HG03521 (cell line): ENCODE measurements at regions not wholly inside any gene's neighbourhood (a gene's known extent, or its start where the extent isn't known, plus 50 kb on each side); places are given as distances from the start of the nearest gene placed in this dataset.
"Not testable (repeated sequence)": the region's sequence is repeated elsewhere in the genome, so short reads cannot be mapped to it uniquely, and the experiment has no call there.

Experiments used
- ATAC-seq: cut with Tn5 transposase; IDR thresholded peaks from one replicate; pipeline ENCODE4 v1.9.1; 2021; ENCODE audit warnings: mild to moderate bottlenecking, moderate library complexity; ENCODE audit not compliant: unreplicated experiment

DNA sequence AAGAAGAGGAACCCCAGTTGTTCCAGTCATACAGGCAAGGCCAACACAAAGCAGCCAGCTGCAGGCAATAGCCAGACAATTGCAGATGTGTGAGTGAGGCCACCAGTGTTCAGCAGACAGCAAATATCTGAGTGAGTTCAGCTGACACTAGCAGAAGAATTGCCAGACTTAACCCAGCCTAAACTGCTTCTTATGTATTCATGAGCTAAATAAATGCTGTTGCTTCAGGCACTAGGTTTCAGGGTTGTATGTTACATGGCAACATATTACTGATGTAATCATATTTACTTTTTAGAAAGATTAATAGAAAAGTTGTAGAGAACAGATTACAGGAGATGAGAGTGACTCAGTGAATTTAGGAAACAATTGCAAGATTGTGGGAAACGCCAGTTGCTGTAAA, 129.8 kb upstream of the CHODL start:
- no peak for ATAC-seq

DNA sequence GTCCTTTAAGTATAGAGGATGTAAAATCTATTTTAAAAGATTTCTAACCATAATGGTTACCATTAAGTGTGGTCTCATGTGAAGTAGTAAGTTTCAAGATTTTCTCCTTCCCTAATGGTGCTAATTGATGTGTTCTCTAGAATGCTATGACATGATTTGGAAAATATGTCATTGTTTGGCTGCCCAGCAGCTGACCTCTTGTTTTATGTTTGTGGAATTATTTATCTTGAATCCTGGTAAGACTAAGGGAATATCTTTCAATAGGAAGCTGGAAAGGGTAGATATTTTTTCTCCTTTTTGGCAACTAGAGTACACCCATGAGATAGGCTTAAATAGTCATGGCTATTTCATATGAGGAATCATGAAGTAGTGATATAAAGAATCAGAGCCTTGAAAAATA, 139.8 kb upstream of the CHODL start:
- no peak for ATAC-seq

DNA sequence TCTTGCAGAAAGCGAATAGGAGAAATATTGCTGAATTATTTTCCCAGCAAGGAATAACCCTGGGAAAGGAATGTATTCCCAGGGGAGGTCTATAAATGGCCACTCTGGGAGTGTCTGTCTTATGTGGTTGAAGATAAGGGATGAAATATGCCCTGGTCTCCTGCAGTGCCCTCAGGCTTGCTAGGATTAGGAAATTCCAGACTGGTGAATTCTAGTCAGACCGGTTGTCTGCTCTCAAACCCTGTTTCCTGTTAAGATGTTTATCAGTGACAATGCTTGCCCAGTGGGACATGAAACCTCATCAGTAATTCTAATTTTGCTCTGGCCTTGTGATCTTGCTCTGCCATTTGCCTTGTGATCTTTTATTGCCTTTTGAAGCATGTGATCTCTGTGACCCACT, 148.2 kb upstream of the CHODL start:
- not testable (repeated sequence) for ATAC-seq

DNA sequence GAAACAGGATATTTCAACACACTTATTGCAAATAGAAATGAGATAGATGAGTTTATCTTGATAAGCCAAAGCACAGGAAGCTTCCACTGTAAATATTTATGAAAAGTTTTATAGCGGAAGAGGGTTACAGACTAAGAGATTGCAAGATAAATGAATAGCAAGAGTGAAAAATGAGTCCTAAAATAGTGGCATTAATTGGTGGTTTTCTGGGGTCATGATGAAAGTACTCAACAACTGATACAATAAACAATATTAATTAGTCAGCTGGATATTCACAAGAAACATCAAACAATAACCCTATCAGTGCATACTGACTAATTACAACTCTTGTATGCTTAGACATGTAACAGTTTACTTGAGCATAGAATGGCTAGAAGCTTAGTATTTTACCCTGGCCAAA, 154.8 kb upstream of the CHODL start:
- no peak for ATAC-seq

DNA sequence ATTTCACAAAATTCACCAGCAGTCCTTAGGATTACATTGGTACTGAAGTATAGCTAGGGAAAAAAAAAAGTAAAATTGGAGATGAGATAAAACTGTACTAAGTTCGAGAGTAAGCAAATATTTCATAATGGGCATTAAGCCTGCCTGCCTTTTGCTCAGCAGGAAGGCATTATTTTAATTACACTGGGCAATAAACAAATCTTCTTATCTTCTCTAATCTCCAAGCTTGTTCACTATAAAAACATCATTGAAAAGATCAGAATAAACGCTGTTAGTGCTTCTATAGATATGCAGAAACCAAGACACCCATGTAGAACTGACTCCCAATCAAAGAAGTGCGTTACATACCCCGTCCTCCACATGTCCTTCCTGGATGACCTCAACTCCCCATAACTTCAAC, 174.2 kb upstream of the CHODL start:
- ATAC-seq: no peak

DNA sequence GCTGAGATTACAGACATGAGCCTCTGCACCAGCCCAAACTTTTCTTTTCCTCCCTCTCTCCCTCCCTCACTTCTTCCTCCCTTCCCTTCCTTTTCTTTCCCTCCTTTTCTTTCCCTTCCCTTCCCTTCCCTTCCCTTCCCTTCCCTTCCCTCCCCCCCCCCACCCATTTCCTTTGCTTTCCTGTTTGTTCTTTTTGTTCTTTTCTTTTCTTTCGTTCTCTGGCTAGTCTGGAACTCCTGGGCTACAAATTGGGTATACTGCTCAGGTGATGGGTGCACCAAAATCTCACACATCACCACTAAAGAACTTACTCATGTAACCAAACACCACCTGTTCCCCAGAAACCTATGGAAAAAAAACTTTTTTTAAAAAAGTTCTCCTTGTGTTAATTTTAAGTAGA, 174.8 kb upstream of the CHODL start:
- ATAC-seq: no peak

DNA sequence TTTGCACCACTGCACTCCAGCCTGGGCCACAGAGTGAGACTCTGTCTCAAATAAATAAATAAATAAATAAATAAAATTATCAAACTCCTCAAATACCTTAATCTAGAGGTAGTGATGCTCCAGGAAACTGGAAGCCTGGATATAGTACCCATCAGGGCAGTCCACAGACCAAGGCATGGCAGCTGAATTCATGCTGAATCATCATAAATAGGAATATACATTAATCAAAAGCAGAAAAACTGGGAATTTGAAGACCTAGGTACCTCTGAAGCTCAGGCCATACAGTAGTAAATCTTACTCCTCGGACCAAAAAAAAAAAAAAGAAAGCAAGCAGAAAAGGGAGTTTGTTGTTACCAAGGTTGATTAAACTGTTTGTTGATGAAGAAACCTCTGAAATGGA, 184.2 kb upstream of the CHODL start:
- no peak for ATAC-seq

DNA sequence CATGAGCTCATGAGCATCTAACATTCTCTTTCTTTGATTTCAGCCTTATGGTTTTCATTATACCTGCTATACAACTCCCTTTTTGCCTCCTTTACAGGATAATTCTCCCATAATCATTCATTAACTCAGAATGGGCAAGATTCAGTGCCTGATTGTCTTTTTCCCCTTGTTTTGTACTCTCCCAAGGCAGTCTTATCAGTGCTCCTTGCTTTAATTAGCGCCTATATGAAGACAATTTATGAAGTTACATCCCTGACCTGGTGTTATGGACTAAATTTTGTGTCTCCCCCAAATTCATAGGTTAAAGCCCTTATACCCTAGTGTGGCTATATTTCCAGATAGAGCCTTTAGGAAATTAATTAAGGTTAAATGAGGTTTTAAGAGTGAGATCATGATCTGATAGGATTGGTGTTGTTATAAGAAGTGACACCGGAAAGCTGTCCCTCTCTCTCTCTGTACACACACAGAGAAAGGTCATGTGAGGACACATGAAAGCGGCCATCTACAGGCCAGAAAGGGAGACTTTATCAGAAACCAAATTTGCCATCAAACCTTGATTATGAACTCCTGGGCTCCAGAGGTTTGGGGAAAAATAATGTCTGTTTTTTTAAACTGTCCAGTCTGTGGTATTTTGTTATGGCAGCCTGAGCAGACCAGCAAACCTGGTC, 185.8 kb upstream of the CHODL start:
- no peak for ATAC-seq

DNA sequence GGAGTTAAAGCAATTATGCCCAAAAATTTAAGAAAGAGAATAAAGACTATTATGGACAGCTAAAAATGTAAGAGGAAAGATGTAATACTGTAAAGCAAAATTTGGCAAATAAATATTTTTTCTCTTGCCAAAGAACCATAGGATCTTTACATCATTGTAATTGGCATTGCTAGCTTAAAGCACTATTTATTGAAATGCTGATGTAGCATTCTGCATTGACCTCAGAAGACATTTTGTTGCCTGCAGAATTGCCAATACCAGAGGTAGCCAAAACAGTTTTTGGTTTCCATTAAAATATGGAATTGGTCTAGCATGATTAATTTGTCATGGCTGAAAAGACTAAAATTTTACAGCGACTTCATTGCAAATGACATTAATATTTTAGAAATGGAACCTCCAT, 191.5 kb upstream of the CHODL start:
- ATAC-seq: no peak

DNA sequence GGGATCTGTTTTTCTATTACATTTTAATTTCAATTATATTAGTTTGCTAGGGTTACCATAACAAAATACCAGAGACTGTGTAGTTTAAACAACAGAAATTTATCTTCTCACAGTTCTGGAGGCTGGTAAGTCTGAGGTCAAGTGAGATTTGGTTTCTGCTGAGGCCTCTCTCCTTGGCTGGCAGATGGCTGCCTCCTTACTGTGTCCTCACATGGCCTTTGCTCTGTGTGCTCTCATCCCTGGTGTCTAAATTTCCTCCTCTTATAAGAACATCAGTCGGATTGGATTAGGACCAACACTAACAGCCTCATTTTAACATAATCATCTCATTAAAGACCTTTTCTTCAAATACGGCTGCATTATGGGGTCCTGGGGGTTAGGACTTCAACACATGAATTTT, 195.2 kb upstream of the CHODL start:
- ATAC-seq: no peak

DNA sequence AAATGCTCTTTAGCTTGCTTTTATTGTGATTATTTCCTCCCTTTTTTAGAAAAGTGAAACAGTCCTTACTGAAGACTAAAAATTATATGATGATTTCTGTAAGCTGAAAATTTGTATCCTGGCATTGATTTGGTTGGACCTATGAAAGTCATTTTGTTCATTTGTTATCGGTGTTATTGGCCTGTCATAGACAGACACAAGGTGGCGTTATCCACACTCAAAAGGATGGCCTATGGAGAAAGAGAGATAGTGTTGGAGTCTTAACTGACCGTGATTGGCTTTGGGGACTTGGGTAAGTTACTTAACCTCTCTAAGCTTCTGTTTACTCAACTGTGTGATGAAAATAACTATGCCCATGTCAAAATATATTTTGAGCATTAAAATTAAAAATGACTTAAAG, 203.6 kb upstream of the CHODL start:
- no peak for ATAC-seq

DNA sequence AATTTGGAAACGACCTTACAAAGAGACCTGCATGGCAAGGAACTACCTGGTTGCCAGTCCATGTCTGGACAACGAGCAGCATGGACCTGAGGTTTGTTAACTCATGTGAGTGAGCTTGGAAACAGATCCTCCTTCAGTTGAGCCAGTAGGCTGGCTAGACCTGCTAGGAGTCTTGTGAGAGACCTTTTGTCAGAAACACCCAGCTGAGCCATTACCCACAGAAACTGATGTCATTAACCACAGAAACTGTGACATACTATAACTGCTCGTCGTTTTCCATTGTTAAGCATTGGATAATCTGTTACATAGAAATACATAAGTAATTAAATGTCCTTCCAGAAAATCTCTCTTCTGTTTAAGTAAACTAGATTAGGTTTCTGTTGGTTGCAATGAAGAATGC, 211.1 kb upstream of the C21orf91 start:
- ATAC-seq: peak; percentile 46

DNA sequence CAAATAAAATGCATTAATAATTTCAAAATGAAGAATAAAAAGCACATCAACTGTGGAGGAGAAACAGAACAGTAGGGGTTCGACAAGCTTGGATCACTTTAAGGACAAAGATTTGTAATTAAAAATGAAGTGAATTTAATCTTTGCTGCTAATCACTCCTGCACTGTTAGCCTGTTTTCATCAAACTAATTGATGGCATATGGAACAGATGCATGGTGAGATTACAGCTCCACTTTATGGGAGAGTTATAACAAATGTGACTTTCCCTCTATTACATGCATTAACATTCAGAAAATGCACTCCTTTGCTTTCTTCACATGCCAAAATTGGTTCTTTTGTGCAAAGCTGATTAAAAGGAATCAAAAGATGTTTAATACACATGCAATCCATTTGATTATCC, 207.2 kb upstream of the C21orf91 start:
- ATAC-seq: no peak

DNA sequence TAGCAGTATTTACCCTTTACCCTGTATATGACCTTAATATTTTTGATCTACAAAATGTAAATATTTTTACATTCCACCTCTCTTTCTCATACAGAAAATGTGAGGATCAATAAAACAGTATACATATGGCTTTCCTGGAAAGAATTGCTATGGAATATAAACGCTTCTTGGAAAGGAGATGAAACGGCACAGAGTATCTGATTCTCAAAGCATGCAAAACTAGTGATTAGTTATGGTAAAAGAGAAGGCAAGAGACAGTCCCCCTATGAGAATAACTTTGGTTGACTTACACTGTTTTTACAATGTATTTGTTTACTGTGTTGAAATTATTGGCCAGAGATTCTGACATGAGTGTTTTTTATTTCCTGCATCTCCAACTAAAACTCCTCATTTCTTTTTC, 204.6 kb upstream of the C21orf91 start:
- ATAC-seq: no peak

DNA sequence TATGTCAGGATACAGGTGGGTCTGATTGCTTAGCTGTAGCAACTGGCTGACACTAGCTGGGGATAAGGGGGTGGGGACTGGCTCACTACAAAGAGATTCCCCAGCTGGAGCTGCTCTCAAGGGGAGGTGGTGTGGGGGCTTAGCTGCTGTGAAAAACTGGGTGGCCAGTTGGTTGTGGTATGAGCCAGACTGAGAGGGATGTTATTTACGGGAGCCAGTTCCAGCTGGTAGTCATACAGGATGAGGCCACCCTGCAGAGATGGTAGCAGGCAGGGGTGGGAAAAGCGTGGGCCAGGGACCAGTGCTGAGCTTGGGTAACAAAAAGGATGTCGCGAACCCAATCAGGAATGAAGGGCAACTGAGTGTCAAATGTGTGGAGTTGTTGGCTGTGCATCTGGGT, 204.0 kb upstream of the C21orf91 start:
- no peak for ATAC-seq

DNA sequence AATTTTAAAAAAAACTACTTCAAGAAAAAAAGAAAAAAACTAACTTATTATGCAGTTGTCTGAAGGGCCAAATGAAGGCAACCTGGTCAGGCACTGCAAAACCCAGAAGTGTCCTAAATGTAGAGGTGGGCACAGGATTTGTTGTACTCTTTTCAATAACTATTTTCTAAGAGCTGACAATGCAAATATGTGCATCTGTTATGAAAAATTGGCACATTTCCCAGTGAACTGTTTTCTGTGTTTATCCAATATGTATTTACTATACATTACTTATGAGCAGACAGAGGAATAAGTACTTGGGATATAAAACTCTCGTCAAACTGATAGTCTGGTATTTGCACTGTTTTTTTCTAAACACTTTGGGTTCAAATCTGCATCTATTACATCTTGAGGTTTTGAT, 188.0 kb upstream of the C21orf91 start:
- no peak for ATAC-seq

DNA sequence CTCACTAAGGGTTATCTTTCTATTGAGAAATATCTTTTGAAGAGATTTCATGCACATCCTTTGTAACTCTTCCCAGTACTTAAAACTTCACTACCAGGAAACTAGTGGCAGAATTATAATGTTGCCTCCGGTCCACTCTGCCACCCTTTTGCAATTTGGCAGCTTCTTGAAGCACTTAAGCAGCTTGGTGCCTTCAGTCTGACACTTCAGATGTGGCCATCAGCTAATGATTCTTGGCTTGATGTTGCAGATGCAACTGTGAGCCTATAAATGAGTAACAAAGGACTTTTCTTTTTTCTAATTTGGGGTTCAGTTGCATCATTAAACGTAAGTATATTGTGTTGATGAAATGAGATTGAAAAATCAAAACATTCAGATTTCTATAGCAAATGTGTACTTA, 187.5 kb upstream of the C21orf91 start:
- ATAC-seq: no peak

DNA sequence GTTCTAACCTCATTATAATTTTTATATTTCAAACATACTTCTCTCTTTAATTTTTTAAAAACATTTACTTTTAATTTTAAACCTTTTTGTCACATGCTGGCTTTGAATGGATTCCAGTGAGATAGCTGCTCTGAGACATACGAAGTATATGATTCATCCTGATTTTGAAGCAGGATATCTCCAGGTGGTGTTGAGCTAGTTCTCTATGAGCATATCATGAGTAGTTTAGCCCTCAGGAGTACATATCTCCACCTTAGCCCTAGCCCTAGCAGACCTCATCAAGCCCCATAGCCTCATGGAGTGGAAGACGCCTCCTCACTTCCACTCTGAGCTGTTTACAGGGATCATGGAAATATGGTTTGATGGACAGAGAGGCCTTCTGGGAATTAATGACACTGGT, 183.2 kb upstream of the C21orf91 start:
- ATAC-seq: no peak

DNA sequence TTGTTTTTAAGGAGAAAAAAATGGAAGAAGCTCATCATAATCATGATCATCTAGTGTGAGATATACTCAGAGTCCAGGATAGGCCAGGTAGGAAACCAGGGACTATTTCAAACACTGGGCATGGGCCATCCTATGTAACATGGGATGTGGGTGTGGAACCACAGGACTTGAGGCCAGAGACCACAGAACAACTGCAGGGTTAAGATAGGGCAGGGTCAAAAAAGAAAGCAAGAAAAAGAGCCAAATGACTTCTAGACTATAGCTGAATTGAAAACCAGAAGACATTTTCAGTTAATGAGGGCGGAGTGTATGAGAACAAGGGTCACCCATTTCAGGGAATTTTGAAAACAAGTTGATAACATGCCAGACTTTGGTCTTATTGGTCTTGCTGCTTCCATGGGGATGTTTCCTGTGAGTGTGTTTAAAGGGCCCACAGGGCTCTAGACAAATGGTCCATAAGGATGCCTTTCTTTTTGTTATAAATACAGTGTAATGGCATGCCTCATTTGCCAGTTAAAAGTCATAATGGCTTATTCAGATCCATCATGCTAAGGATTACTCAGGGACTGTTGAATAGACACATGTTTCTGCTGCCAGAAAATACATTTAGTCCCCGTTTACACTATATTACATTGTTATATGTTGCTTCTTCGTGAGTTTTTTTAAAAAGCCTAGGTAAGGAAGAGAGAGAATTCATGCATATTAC, 182.0 kb upstream of the C21orf91 start:
- no peak for ATAC-seq

DNA sequence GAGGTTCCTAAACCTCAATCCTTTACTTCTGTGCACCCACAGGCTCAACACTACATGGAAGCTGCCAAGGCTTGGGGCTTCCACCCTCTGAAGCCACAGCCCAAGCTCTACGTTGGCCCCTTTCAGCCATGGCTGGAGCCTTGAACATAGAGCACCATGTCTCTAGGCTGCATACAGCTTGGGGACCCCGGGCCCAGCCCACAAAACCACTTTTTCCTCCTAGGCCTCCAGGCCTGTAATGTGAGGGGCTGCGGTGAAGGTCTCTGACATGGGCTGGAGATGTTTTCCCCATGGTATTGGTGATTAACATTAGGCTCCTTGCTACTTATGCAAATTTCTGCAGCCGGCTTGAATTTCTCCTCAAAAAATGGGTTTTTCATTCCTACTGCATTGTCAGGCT, 179.4 kb upstream of the C21orf91 start:
- not testable (repeated sequence) for ATAC-seq

DNA sequence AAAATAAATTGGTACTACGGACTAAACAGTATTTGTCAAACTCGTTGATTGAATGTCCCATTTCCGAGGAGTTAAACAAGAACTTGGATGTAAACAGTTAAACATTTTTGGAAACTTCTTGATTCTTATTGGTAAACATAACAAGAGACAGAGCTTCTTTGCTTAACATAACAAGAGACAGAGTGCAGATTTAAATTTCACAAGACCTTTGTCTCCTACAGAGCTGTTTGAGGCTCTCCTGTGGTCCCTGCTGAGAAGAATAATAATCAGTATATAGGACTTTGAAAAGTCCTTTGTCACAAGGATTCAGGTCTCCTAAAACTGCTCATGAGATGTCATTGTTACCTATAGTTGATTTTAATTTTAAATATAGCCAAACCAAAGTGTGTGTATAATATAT, 170.6 kb upstream of the C21orf91 start:
- ATAC-seq: no peak

DNA sequence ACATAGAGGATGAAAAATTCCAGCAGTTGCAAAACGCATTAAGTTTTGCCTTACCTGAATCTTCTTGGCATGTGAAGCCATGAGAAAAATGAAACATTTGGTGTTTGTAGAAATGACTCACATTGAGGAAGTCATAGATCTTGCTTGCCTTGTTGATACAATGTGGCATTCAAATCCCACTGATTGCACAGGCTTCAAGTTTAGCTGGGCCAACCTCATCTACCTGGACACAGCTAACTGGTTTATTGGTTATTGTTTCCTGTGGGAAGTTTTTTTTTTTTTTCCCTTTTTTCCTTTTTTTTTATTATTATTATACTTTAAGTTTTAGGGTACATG, 168.9 kb upstream of the C21orf91 start:
- no peak for ATAC-seq
